MM.1S (cell line): ENCODE measurements at regions not wholly inside any gene's neighbourhood (a gene's known extent, or its start where the extent isn't known, plus 50 kb on each side); places are given as distances from the start of the nearest gene placed in this dataset.

Experiments used
- DNase-seq: peaks from one replicate; pipeline ENCODE4 v3.0.0-alpha.2; 2015
- H2AFZ ChIP-seq: fragments of 300-600 bp; sonication (generic); 2 replicates; pipeline ENCODE4 v1.6.0; 2016; ENCODE audit warnings: antibody characterized with exemption, low read length
- H3F3A ChIP-seq: fragments of 300-600 bp; sonication (generic); 2 replicates; pipeline ENCODE4 v1.6.1; 2016; ENCODE audit warnings: mild to moderate bottlenecking, antibody characterized with exemption, low read length, moderate library complexity, mixed read lengths; ENCODE audit not compliant: insufficient read depth
- H3K27ac ChIP-seq: fragments of 300-600 bp; sonication (generic); 2 replicates; pipeline ENCODE4 v1.5.1; 2016; ENCODE audit warnings: mild to moderate bottlenecking, low read length
- H3K27me3 ChIP-seq: fragments of 300-600 bp; sonication (generic); replicated peaks from 2 replicates; pipeline ENCODE4 v1.6.0; 2016; ENCODE audit warnings: low read length; ENCODE audit not compliant: insufficient read depth
- H3K36me3 ChIP-seq: fragments of 300-600 bp; sonication (generic); replicated peaks from 2 replicates; pipeline ENCODE4 v1.6.1; 2016; ENCODE audit warnings: mild to moderate bottlenecking, low read length, mixed read lengths; ENCODE audit not compliant: insufficient read depth
- H3K4me1 ChIP-seq: fragments of 300-600 bp; sonication (generic); 2 replicates; pipeline ENCODE4 v1.6.1; 2016; ENCODE audit warnings: low read length, mixed read lengths
- H3K4me2 ChIP-seq: fragments of 300-600 bp; sonication (generic); 2 replicates; pipeline ENCODE4 v1.6.0; 2016; ENCODE audit warnings: low read depth, low read length
- H3K4me3 ChIP-seq: fragments of 300-600 bp; sonication (generic); 2 replicates; pipeline ENCODE4 v1.5.1; 2016; ENCODE audit warnings: low read length, mixed read lengths
- H3K79me2 ChIP-seq: fragments of 300-600 bp; sonication (generic); 2 replicates; pipeline ENCODE4 v1.6.1; 2016; ENCODE audit warnings: mixed run types, low read length, mixed read lengths
- H3K9ac ChIP-seq: fragments of 300-600 bp; sonication (generic); 2 replicates; pipeline ENCODE4 v1.6.1; 2016; ENCODE audit warnings: low read length, mixed read lengths
- H3K9me2 ChIP-seq: fragments of 300-600 bp; sonication (generic); replicated peaks from 2 replicates; pipeline ENCODE4 v1.6.1; 2016; ENCODE audit warnings: mild to moderate bottlenecking, low read length, mixed read lengths; ENCODE audit not compliant: insufficient read depth
- H3K9me3 ChIP-seq: fragments of 300-600 bp; sonication (generic); replicated peaks from 2 replicates; pipeline ENCODE4 v1.6.1; 2016; ENCODE audit warnings: mild to moderate bottlenecking, low read length, mixed read lengths; ENCODE audit not compliant: insufficient read depth
- H4K20me1 ChIP-seq: fragments of 300-600 bp; sonication (generic); 2 replicates; pipeline ENCODE4 v1.6.1; 2016; ENCODE audit warnings: mild to moderate bottlenecking, low read length, moderate library complexity, mixed read lengths; ENCODE audit not compliant: insufficient read depth
- CTCF ChIP-seq: fragments of 300-600 bp; sonication (generic); IDR thresholded peaks from 2 replicates; pipeline ENCODE4 v1.5.1; 2016; ENCODE audit warnings: antibody characterized with exemption, low read length, mixed read lengths
- EZH2 ChIP-seq: fragments of 300-600 bp; sonication (generic); optimal IDR thresholded peaks from 2 replicates; pipeline ENCODE3; 2017; ENCODE audit warnings: low read depth, mild to moderate bottlenecking, antibody characterized with exemption, low read length, mixed read lengths
- EZH2phosphoT487 ChIP-seq: fragments of 300-600 bp; sonication (generic); IDR thresholded peaks from 2 replicates; pipeline ENCODE4 v1.6.1; 2018; ENCODE audit warnings: antibody characterized with exemption, low read length

DNA sequence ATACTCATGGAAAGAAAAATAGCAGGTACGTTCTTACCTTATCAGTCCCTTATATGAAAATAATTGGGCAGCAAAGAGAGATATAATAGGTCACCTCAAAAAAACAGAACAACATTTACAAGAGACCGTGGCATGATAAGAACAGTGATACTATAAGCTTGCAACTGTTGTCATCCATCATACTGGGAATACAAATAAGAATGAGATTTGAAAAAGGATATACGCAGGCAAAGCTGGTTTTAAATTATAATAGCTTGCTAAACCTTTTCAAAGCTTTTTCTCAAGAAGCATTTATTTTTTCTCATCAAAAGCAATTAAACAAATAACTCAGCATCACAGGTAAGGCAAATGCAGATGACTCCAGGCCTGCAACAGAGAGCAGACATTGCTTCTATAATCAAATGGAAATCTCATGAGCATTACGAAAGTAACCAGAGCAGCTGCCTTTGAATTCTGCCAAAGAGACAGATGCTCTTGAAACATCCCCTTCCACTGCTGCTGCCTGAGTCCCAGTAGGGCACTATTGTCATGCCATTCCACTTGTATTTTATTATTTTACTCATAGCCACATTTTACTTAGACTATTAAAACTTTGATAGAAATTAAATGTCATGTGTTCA is 620.6 kb upstream of the GNPDA2 start:
- Histone ChIP-seq H3K9ac (no peak overlapping the region), H3K4me1 (no peaks in the 10 kb centered on the region), H3K36me3 (no peaks in the 10 kb centered on the region), H3K4me3 (no peak overlapping the region), H3K9me3 (no peaks in the 10 kb centered on the region), H3K27me3 (no peaks in the 10 kb centered on the region), H2AFZ (no peak overlapping the region), H3K79me2 (no peaks in the 10 kb centered on the region), H3K27ac (no peak overlapping the region), H3F3A (no peaks in the 10 kb centered on the region), H3K4me2 (no peak overlapping the region), H4K20me1 (no peaks in the 10 kb centered on the region), H3K9me2 (no peaks in the 10 kb centered on the region)
- DNase-seq, result no peak
- TF ChIP-seq CTCF (no peak), EZH2 (no peak), EZH2phosphoT487 (no peak)

DNA sequence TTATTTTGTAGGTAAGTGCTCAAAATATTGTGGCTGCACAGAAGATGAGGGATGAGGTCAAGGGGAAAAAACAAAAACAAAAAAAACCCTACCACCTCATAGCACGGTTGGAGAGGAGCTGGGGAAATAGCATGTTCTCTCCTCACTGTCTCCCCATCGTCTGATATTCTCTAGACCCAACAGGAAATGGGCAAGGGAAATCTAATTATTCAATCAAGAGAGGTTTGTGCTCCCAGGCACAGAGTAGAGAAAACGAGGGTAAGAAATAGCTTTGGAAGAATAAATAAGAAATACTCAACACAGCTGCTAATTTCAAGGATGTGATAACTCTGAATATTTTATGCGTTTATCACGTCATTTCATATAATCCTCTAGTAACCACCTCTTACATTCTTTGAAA is 619.2 kb upstream of the GNPDA2 start:
- no peak for TF ChIP-seq EZH2phosphoT487
- no peak for TF ChIP-seq EZH2
- TF ChIP-seq CTCF, result no peak
- no peak overlapping the region for H2AFZ ChIP-seq
- H3K4me1 ChIP-seq, result no peaks in the 10 kb centered on the region
- no peak overlapping the region for H3K4me3 ChIP-seq
- no peak overlapping the region for H3K4me2 ChIP-seq
- no peak for DNase-seq
- no peaks in the 10 kb centered on the region for H4K20me1 ChIP-seq
- no peaks in the 10 kb centered on the region for H3K36me3 ChIP-seq
- no peak overlapping the region for H3K27ac ChIP-seq
- H3K79me2 ChIP-seq, result no peaks in the 10 kb centered on the region
- no peak overlapping the region for H3K9ac ChIP-seq
- no peaks in the 10 kb centered on the region for H3K27me3 ChIP-seq
- no peaks in the 10 kb centered on the region for H3F3A ChIP-seq
- H3K9me3 ChIP-seq, result no peaks in the 10 kb centered on the region
- no peaks in the 10 kb centered on the region for H3K9me2 ChIP-seq

DNA sequence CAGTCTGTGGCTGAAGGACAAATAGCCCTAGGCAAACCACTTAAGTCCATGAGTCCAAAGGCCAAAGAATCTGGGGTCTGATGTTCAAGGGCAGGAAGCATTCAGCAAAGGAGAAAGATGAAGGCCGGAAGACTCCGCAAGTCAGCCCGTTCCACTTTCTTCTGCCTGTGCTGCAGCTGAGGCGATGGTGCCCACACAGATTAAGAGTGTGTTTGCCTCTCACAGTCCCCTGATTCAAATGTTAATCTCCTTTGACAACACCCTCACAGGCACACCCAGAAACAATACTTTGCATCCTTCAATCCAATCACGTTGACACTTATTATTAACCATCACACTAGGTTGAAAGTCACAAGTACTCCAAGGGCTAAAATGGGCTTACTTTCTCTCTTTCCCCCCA is 605.4 kb upstream of the GNPDA2 start:
- Histone ChIP-seq H3K36me3 (no peaks in the 10 kb centered on the region), H3K27me3 (no peaks in the 10 kb centered on the region), H3K27ac (no peak overlapping the region), H4K20me1 (no peaks in the 10 kb centered on the region), H3K79me2 (no peaks in the 10 kb centered on the region), H3K9me2 (no peaks in the 10 kb centered on the region), H3K9me3 (no peaks in the 10 kb centered on the region), H3K4me1 (no peaks in the 10 kb centered on the region), H3K4me3 (no peak overlapping the region), H3K4me2 (no peak overlapping the region), H2AFZ (no peak overlapping the region), H3K9ac (no peak overlapping the region), H3F3A (no peaks in the 10 kb centered on the region)
- no peak for DNase-seq
- TF ChIP-seq CTCF (no peak), EZH2phosphoT487 (no peak), EZH2 (no peak)
